Activated CD8-positive, alpha-beta memory T cell treated with anti-CD3 and anti-CD28 coated beads for 24 hours (primary cell): ENCODE measurements at regions not wholly inside any gene's neighbourhood (a gene's known extent, or its start where the extent isn't known, plus 50 kb on each side); places are given as distances from the start of the nearest gene placed in this dataset.

Source experiments
- DNase-seq: peaks from one replicate; pipeline ENCODE4 v3.0.0-alpha.2; 2020

DNA sequence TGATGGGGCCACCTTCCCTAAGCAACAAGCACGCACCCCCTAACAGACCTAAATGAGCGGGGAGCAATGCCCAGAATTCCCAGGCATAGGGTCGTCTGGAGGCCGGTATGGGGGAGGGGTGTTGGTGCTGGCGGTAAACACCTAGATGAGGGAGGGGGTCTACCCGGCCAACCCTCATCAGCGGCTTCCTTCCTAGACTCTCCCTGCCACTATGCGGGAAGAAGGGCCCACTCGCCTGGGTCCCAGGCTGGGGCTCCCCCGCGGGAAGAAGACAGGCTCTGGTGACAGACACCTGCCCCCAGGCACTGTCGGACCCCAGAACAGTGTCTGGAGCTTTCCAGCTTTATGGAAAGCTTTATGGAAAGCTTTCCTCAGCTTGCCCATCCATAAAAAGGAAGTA lies 519.0 kb upstream of the SEMA6A start:
- DNase-seq: no peak

DNA sequence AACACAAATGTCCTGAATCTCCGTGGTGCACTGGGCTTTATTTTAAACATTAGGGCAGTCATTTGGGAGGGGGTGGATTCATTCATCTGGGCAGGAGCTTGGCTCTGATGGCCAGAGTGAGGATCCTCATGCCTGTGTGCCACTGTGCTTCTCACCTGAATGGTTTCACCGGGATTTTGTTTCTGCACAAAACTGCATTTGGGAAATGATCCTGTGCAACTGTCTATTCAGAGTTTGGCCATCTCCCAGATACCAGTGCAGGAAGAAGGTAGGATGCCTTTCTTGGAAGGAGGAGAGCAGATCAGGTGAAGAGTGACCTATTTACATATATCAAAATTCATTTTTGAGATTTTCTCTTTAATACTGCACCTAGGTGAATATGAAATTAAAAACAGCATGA lies 514.4 kb upstream of the SEMA6A start:
- DNase-seq: no peak

- DNase-seq: no peak
Measured at GRCh38 chr5:117088176-117088575, 513.6 kb upstream of the SEMA6A start.

GRCh38 chr5:117084067-117084466 lies 509.4 kb upstream of the SEMA6A start:
- DNase-seq: no peak

- DNase-seq: no peak
Measured at GRCh38 chr5:117082977-117083376, 508.4 kb upstream of the SEMA6A start.

GRCh38 chr5:117077142-117077541 lies 502.5 kb upstream of the SEMA6A start:
- no peak for DNase-seq

DNA sequence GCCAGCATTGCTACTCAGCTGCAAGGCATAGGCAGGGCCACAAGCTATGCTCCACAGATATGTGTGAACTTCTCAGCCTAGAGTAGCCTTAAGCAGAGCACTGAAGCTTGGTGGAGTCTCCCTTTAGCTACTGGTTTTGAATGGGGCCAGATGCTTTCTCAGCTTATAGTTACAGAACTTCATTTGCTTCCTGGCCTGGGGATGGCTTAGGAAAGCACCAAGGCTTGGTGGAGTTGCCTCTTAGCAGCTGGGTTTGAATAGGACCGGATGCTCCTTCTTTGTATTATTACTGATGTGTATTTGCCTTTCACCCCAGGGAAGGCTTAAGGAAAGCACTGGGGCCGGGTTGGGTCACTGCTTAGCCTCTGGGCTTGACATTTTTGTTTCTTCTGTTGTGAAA lies 497.8 kb upstream of the SEMA6A start:
- no peak for DNase-seq

DNA sequence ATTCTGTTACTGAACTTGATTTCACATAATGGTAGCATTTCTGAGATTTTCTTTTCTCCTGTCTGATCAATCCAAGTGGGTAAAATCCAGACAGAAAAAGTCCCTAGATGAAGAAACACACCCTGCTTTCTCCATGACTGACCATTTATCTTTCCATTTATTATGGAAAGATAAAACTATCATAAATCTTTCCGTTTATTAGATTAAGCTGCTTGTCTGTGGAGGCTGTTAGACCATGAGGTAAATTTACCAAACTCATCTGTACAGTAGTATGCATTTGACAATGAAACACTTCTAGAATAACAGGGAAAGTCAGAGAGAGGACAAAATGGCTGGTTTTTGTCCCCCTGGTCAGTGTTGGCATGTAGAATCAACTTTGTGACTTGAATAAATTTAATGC lies 491.2 kb upstream of the SEMA6A start:
- DNase-seq: no peak

DNA sequence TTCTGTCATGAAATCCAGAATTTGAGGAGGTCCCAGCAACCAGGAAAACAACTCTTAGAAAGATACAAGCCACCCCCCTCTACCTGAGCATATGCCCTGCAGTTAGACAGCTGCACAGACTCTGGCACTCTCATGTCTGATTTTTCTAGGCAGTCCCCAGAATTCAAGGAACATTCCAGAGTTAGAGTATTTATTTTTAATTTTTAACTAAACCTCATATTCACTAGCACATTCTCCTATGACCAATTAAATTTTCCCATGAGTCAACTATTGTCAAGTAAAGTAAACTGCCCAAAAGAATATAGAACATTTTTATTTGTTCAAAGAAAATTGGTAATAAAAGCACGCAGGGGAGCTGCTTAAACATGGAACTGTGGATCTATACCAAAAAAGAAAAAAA lies 490.5 kb upstream of the SEMA6A start:
- no peak for DNase-seq

- DNase-seq: no peak
Measured at GRCh38 chr5:117060099-117060498, 485.5 kb upstream of the SEMA6A start.

DNA sequence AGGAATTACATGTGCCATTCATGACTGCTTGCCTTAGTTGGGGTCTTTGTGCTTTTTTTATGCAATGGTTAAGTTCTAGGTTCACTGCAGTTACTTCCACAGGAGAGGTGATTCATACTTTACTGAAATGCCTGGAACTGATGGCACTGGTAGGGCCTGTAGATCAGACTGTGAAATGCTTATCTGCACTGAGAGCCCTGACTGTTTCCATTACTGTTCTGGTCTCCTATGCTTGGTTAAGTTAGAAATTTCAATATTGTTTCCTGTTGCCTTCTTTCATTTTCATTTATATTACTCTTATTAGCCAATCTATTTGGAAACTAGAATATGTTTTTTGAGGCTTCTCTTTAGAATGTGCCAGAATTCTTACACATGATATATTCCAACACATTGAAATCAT lies 484.1 kb upstream of the SEMA6A start:
- no peak for DNase-seq

DNA sequence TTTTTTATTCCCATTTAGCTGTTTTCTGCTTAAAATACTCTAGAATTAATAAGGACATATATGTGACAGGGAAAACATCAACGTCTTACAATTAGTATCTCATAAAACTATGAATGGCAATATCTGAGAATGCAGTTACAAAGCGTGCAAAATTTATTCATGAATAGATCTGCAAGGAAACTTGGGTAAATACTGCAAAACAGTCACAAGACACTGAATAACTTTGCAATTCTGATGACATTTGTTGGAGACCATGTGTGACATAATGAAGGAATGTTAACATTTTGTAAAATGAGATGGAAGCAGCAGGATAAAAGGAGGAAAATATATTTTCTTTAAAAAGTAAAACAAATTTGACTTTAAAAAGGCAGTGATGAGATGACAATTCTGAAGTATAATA lies 480.9 kb upstream of the SEMA6A start:
- no peak for DNase-seq

DNA sequence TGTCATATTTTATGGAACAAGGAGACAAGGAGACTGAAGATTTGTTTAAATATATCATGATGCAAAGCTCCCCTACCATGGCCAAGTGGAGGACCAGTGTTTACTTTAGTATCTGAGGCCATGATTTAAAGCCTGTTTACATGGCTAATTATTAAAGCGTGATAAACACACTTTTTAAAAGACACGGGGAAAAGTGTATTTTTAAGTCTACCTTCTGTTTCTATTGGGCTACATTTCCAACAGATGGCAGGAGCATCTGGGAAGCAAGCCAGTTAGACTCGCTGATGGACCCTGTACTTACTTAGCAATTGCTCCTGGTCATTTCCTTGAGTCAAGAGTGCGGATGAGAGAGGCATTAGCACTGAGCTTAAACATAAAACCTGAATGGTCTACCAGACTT lies 480.3 kb upstream of the SEMA6A start:
- DNase-seq: no peak

DNA sequence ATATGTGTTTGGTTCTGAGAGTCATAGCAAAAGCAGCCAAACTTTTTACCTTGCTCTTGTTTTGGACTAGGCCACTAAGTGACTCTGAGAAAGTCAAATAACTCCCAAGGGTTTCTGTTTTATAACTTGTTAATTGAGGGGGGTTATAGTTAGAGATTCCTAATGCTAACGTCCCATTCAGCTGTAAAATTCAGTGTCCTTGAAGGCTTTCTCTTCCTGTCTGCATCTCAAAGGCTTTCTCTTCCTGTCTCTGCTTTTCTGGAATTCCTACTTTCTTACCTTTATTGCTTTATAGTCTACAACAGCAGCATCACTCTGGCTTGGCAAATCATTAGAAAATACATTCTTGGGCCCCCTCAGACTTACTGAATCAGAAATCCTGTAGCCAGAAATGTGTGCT lies 479.5 kb upstream of the SEMA6A start:
- DNase-seq: no peak

DNA sequence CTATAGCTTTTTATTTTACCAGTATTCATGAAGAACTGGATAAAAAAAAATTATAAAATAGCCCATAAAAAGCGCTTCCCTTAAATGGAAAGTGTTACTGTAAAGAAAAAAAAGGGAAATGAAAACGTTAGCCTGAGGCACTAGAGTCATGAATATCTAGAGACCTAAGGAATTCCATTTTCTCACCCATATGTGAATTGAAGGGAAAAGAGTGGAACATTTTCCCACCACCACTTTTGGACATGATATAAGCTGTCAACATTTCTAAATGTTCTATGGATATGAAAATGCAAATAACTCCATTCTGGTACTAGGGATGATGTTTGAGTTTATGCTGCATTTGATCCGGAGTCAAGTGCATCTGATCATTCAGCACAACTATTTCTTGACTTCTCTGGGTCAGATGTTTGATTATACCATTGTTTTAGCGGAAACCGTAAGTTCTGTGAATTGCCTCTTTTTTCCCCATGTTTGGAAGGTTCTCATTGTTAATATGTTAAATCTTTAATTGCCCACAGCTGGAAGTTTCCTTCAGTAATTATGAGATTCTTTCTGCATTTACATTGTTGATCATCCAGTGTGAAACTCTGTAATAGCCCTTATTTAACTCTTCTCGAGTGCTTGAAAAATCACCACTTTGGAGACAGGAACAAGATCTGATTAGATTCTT lies 467.4 kb upstream of the SEMA6A start:
- DNase-seq: no peak

DNA sequence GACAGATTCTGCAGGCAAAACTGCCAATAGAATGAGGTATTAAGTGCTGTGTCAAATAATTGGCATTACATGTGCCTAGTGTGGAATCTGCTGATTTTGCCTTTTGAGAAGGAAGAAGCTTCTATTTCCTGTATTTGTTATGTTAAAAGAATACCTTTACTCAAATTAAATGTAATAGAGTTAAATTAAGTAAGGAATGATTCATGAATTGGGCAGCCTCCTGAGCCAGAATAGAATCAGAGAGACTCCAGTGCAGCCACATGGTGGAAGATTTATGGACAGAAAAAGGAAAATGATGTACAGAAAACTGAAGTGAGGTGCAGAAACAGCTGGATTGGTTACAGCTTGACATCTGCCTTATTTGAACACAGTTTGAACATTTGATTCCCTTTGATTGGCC lies 464.4 kb upstream of the SEMA6A start:
- DNase-seq: no peak

- DNase-seq: no peak
Measured at GRCh38 chr5:117027384-117027783, 452.8 kb upstream of the SEMA6A start.

DNA sequence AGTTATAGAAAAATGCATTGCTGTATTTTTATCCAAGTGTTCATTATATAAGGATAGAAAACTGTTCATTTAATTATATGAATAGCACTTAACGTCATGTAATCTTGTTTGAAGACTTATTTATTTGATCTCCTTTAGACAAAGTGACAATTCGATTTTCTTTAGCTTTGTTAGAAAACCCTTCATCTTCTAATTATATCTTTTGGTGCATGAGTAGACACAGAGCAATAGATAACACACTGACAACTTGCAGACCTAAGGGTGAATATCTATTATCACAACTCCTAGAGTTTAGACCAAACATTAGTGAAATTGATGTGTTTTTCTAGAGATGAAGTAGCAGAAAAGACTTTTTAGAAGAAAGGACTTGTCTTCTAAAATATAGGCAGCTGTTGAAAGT lies 446.4 kb upstream of the SEMA6A start:
- DNase-seq: no peak

DNA sequence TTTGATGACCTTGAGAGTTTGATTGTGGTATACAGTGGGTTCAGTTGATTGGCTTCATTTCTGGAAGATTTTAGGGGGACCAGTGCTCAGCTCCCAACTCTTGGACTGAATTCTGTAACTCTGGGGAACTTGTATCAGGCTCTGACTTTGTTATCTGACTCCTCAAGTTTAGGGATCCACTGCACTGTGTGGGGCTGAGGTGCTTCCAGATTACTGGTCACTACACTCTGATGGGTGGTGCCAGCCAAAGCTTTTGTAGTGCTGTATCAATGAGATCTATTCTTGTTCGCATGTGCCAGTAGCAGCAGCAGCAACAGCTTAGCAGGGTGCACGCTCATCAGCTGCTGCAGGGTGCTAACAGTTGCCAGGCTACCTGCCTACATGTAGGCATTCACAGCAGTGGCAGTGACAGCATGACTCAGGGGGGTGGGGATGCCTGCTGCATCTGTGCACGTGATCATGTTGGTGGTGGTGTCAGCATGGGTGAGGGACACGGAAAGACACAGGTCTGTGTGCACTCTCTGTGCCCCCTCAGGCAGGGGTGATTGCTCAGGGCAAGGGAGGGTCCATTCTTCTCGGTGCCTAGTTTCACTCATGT lies 438.8 kb upstream of the SEMA6A start:
- DNase-seq: no peak

- no peak for DNase-seq
Measured at GRCh38 chr5:117010574-117010973, 436.0 kb upstream of the SEMA6A start.

GRCh38 chr5:116998024-116998423 lies 423.4 kb upstream of the SEMA6A start:
- DNase-seq: no peak

DNA sequence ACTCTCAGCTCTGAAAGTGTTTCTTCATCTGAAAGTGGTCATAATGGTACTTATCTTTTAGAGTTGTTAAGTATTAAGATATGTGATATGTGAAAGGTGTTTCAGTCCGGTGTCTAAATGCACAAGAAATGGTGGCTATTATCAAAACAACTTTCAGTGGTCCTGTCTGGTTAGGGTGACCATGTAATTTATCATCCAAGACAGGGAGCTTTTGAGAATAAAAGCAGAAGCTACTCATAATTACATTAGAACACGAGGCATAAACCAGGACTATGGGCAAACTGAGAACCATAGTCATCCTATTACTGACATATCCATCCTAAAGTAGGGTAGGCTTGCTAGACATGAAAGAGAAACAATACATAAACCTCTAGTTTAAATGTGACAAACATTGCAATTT lies 418.1 kb upstream of the SEMA6A start:
- DNase-seq: no peak

DNA sequence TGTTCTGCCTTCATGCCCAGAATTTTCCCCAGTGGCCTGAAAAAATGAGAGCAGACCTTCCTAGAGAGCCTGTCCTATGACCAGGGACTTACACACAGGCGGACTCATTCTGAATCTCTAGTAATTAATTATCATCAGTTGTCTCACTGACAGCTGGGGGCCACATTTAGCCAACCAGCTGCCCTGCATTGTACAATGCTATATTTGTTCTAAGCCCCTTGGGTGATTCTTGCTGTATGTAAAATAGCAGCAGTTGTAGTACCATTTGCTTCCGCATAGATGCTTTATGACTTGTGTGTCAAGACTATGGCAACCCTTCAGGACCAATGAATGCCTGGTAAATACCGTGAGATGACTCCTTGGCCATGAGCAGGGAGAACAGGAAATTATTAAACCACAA lies 415.4 kb upstream of the SEMA6A start:
- DNase-seq: no peak

DNA sequence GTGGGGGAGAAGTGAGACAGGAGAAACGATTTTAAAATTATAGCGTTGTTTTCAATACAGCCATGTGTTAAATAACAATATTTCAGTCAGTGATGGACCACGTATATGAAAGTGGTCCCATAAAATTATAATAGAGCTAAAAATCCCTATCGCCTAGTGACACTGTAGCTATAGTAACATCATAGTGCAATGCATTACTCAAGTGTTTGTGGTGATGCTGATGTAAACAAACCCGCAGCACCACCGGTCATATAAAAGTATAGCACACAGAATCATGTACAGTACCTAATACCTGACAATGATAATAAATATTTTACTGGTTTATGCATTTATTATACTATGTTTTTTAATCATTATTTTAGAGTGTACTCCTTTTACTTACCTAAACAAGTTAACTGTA lies 407.4 kb upstream of the SEMA6A start:
- DNase-seq: no peak

GRCh38 chr5:116980581-116980980 lies 406.0 kb upstream of the SEMA6A start:
- DNase-seq: no peak
